GM18520 (cell line): ENCODE measurements at regions not wholly inside any gene's neighbourhood (a gene's known extent, or its start where the extent isn't known, plus 50 kb on each side); places are given as distances from the start of the nearest gene placed in this dataset.

ENCODE experiments used
- ATAC-seq: cut with Tn5 transposase; IDR thresholded peaks from one replicate; pipeline ENCODE4 v1.9.1; 2021; ENCODE audit not compliant: unreplicated experiment

DNA sequence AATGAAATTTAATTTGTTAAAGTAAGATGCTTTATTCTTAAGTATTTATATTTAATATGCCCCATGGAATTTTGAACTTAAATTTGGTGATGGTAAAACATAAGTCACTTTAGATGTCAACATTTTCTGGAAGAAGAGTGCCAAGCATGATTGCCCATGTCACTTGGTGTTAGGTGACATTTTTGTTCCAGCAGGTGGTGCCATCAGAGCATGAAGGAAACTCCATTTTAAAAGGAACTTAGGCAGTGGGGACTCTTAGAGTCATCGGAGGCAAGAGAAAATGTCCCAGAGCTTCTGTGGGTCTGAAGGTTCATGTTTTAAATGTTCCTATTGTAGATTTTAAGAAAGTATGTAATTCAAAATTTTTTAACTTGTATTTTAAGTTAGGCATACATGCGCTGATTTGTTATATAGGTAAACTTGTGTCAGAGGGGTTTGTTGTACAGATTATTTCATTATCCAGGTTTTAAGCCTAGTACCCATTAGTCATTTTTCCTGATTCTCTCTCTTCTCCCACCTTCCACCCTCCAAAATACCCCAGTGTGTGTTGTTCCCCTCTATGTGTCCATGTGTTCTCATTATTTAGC, 789.3 kb downstream of the SEMA5A start:
- no peak for ATAC-seq

DNA sequence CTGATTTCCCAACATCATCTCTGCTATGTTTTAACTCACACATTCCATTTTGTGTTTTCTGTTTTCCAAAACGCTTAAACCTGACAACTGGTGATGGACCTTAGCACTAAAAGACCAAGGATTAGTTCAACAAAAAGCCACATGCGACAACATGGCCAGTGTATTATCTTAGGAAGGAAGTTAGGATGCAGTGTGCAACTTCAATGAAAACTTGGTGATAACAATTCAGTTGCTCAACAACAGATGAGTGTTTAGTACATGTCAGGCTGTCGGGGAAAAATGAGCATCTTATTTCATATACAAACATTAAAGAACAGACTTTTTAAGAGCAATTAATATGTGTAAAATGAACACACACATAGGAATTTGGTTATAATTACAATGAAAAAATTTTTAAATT, 780.0 kb downstream of the SEMA5A start:
- ATAC-seq: no peak

DNA sequence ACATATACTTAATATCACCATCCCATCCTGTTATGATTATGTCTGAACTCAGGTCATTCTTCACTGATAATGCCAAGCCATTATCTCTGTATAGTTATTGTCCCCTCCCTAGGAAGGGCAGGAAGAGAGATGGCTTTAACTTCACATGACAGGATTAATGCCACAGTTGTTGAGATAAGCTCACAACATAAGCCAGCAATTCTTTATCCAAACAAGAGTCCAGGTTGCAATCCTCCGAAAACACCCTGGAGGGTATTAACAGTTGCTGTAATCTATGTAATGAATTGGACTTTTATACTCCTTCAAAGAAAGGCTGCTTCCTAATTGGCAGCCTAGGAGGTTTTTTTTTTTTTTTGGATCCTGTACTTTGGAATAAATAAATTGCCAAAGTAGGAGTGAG, 779.4 kb downstream of the SEMA5A start:
- ATAC-seq: no peak

DNA sequence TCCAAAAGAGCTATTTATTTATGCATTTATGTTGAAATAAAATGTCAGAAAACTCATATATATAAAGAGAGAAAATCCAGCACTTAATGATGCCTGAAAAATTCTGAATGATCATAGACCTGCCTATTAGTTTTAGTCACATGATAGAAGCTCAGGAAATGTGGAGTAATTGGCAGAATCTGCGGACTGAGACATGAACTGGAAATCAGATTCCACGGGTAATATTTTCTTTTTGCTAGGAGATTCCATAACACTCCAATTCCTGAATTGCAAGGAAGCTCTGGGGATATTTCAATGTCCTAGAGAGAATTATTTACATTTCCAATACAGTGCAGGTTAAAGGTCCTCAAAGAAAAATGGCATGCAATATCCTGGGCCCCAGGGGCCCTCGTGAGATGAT, 778.8 kb downstream of the SEMA5A start:
- no peak for ATAC-seq

DNA sequence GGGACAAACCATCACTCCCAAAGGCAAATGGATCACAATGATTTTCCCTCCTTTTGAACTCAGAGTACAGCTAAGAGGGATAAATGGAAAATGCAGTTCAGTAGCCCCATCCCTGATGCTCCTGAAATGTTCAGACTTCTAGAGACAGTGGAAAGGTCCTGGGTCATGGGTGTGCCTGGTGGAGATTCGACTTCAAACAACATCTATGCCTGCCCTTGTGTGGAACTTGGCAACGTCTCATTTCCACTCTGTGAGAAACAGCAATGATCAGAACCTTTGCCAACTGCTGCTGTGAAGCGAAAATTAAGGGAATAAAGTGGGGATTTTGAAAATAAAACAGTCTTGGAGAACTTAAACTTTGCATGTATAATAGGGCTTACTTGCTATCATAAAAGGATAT, 778.1 kb downstream of the SEMA5A start:
- ATAC-seq: no peak

DNA sequence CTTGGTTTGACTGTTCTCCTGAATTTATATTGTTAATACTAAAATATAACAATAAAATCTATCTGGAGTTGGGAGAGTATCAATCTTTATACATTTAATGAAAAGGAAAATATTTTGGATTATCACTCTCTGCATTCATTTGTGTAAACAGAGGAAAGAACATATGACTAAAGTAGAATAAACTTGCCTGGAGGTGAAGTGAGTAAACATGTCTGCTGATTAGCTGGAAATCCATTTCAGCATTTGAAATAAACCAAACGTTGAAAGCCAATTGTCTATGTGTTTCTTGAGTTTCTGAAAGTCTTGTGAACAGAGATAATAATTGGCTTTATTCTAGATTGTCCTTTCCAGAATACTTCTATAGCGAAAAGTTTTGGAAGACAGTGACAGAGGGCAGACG, 776.2 kb downstream of the SEMA5A start:
- ATAC-seq: no peak

DNA sequence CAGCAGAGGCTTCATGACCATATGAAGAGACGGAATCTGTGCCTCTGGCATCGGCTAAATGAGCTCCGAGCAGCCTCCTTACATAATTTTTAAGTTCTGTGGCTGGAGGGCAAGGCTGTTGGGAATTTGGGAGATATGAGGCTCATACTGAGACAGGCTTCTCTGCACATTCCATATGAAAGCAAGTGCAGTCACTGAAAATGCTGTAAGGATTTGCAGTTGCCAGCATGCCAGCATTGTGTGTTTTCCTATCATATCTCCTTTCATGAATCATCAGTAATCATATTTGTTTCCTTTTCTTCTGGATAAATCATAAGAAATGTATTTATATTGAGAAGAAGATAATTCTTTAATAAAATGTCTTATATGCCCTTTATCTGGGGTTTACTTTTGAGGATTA, 775.4 kb downstream of the SEMA5A start:
- ATAC-seq: no peak

DNA sequence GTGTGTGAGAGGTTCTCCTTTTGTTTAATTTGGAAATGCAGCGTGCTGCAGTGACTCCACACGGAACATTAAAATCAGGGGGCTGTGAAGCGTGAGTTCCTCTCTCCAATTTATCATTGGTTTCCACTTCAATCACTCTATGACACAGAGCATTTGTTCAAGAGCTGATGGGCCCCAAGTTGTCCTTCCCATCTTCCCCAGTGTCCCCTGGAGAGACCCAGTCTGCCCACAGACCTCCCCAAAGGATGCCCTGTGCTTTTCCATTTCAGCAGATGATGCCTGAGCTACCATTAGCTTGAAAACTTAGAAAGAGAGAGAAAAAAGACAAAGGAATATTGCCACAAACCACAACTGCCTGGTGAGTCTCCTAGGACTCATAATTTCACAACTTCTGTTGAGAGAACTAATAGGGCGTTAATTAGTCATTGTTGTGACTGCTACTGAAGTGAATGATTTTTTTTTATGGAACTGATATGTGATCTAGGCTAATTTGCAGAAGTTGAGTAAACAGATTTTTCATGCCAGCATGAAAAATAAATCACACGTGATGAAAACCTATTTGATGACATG, 772.7 kb downstream of the SEMA5A start:
- ATAC-seq: no peak

DNA sequence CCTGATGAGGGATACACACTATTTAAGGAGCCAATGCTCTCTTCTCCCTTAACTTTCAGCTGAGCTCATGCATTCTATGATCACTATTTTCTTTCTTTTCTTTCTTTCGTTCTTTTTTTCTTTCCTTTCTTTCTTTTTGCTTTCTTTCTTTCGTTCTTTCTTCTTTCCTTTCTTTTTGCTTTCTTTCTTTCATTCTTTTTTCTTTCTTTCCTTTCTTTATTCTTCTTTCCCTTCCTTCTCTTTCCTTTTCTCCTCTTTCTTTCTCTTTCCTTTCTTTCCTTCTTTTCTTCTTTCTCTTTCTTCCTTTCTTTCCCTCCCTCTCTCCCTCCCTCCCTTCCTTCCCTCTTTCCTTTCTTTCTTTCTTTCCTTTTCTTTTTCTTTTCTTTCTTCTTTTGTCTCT, 761.2 kb downstream of the SEMA5A start:
- ATAC-seq: no peak

DNA sequence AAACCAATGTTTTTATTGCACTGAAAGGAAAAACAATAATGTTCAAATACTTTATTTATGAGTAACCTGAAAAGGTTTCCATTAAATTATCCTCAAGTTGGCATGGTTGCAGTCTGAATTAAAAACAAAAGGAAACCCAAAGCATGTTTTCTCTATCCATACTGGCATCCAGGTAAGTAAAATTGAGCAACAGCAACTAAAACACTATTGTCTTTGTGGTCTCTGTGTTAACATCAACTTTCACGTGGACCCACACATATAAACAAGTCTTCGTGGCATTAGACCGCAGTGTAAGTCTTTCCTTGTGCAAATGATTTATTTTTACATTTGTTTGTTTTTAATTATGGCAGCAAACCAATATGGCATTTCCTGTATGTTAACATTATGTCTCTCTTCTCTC, 757.6 kb downstream of the SEMA5A start:
- no peak for ATAC-seq

DNA sequence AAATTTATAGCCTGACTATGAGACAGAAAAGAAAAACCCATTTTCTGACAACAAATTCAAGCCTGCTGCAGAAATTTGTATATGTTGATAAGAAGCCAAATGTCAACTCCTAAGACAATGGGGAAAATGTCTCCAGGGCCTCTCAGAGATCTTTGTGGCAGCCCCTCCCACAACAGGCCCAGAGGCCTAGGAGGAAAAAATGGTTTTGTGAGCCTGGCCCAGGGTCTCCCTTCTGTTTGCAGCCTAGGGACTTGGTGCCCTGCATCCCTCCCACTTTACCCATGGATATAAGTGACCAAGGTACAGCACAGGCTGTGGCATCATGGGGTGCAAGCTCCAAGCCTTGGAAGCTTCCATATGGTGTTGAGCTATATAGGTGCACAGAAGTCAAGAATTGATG, 740.2 kb downstream of the SEMA5A start:
- no peak for ATAC-seq

DNA sequence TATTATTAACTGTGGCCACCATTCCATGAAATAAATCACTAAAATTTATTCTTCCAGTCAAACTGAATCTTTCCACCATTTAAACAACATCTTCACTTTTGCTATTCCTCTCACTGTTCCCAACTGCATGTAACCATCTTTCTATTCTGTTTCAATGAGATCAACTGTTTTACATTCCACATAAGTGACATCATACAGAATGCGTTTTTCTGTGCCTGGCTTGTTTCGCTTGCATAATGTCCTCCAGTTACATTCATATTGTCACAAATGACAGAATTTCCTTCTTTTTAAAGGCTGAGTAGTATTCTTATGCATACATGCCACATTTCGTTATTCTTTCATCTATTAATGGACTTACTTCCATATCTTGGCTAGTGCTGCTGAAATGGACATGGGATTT, 738.2 kb downstream of the SEMA5A start:
- ATAC-seq: no peak

DNA sequence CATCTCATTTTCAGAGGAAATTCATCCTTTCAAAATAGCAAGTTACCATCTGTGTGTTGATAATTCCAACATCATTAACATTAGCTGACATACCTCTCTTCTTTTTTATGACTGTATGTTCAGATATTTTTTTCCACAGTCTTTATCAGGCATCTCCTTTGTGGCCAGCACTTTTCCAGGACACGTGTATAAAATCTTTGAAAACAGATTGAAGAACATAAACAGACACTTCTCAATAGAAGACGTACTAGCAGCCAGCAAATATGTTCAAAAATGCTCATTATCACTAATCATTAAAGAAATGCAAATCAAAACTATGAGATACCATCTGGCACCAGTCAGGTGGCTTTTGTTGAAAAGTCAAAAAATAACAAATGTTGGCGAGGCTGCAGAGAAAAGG, 734.3 kb downstream of the SEMA5A start:
- ATAC-seq: no peak

DNA sequence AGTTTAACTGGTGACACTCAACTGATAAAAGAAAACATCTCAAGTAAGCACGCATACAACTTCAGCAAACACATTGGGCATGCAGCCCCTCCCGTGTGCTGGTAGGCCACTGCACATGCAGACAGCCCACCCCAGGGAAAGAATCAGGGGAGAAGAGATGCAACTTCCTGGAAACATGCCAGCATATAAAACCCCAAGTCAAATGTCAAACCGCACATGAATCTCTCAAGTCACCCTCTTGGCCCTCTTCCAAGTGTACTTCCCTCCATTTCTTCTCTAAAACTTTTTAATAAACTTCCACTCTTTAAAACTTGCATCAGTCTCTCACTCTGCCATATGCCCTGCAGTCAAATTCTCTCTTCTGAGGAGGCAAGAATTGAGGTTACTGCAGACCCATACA, 732.7 kb downstream of the SEMA5A start:
- ATAC-seq: no peak

DNA sequence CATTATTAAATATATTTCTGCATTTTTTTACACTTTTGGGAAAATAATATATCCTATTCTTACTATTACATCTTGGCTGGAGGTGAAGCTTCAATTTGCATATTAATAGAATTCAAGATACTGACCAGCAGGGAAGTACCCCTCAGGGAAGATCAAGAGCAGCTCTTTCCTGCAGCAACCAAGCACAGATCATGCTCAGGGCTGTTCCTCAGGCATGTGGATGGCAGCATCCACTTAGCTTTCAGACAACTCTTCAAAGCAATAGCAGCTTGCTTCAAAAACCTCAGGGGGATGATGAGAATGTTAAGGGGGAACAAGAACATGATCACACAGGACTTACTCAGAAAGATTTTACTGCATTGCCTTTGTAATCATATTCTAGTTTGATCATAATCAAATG, 731.8 kb downstream of the SEMA5A start:
- ATAC-seq: no peak

DNA sequence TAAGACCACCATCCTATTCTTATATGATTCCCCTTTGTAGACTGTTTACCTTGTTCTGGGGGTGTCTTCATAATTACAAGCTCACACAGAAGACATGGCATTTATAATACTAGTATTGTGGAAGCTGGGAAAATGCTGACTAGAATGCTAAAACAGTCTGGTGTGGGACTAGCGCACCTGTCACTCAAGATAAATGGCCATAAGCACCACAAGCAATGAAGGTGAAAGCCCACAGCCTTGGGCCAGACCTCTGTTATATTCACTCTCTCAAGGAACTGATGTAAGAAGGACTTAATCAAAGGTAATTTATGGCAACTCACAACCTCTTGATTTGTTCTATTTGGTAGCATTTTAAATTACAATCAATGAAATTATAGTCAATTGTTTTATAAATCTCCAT, 721.5 kb downstream of the SEMA5A start:
- no peak for ATAC-seq

DNA sequence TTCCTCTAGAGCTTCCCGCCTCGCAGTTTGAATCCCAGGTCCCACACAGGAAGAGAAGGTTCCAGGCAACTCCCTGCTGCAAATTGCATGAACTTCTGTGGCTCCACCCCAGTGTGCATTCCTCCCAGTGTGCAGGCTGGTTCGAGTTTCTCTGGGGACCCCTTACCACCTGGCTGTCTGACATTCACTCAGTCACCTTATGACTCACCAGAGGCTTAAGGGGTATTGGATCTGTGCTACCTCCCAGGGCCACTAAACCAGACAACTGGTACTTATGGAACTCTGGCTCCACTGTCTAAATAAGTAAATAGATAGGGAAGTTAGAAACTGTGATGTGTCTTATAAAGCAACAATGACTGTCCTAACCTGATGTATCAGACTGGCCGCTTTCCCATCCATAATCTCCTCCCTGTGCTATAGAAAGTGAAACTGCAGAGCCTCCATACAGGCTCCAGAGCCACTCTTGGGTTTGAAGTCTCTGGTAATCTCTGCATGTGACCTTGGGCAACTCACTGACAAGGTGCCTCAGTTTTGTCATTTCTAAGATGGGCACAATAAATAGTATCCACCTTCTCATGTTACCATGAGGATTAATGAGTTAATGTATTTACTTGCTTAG, 720.6 kb downstream of the SEMA5A start:
- no peak for ATAC-seq

DNA sequence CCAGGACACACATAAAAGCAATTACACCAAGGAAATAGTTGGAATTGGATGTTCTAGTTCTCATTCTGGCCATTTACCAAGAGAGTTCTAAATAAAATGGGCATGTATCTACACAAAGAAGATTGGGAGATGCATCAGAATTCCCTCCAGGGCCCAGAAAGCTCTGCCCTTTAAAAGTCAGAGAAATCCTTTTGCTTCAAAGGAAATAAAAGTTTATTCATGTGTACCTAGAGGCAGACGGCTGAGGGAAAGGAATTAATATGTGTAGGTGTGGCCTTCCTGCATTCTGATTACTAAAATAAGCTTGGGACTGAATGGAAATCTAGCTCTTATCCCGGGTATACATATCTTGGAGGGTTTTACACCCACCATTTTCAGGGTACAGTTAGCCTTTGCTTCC, 719.4 kb downstream of the SEMA5A start:
- ATAC-seq: no peak

DNA sequence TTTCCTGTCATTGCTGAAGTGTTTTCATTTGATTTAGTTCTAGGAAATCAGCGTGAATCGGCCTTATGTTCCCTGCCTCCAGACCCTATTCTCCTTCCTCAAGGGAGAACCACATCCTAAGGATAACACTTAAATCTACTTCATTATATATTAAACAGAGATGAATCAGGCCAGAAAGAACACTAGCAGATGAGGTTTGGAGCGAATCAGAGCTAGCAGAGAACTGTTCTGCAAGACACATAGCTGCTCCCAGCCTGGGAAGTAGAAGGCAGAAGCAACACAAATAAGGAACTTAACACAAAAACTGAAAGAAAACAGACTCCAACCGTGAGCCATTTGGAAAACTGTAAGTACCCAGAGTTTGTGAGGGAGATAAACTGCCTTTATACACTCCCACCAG, 718.2 kb downstream of the SEMA5A start:
- ATAC-seq: no peak

DNA sequence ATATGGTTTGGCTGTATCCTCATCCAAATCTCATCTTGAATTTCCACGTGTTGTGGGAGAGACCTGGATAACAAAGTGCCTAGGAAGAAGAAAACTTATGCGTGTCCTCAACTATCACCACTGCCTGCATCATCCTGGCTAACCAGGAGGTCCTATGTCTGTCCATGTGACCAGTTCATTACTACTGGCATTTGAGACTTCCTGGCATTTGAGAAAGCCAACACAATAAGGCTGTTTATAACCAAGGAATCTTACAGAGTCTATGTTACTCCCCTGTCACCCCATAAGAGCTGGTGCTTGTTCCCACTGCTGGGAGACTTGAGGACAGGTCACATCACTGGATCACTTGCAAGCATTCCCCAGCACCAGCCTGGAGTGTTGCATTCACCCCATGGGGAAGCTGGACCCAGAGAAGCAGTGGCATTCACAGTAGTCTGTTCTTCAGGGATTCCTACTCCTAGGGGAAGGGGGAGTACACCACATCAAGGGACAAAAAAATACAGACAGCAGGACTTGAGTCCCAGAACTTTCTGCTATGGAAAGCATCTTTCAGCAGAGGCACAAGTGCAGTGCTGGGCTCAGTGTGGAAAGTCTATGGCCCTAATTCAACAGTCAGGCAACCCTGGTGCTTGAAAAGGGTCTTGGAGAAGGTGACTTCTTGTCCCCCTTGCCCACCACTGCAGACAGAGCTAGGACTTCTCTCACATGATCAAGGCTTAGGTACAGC, 717.1 kb downstream of the SEMA5A start:
- no peak for ATAC-seq

DNA sequence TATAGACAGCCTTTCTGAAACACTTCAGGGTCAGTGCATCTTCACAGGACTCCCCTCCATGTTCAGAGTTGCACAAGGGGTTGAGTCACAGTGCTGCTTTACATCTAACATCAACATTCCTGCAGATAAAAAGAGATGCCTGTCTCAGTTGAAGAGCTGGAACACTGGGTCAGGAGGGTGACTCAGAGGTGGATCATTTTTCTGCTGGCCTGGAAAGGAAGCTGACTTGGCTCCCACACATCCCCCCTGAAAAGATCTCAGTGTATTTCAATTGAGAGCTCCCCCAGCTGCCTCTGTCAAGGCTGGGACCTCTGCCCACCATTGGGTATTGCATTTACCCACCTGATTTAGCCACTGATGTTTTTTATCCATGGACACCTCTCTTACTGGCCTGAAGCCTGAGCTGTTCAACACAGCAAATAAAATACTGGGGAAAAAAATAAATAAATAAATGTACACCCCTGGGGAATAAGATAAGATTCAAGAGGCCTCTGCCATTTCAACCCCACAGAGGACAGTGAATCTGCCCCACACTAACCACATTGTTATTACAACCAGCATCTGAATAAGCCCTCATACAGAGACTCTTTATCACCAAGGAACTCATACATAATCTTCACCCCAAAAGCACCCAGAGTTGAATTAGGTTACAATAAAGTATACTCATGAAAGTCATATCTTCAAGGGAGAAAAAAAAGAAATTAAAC, 716.4 kb downstream of the SEMA5A start:
- no peak for ATAC-seq

DNA sequence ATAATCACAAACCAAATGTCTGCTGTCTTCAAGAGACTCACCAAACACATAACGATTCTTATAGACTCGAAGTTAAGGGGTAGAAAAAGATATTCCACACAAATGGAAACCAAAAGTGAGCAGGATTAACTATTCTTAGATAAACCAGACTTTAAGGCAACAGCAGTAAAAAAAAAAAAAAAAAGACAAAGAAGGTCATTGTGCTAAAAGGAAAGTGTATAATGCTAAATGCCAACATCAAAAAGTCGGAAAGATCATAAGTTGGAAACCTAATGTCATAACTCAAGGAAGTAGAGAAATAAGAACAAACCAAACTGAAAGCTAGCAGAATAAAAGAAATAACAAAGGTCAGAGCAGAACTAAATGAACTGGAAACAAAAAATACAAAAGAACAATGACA, 714.6 kb downstream of the SEMA5A start:
- no peak for ATAC-seq
